Neural progenitor cell (in vitro differentiated cells): ENCODE measurements at regions not wholly inside any gene's neighbourhood (a gene's known extent, or its start where the extent isn't known, plus 50 kb on each side); places are given as distances from the start of the nearest gene placed in this dataset.

Experiments used
- CTCF ChIP-seq: fragments of 200-600 bp; sonication (generic); IDR thresholded peaks from 2 replicates; pipeline ENCODE4 v1.5.1; 2017; ENCODE audit warnings: antibody characterized with exemption, mild to moderate bottlenecking
- EZH2 ChIP-seq: fragments of 200-600 bp; sonication (generic); IDR thresholded peaks from 2 replicates; pipeline ENCODE4 v1.6.1; 2017; ENCODE audit warnings: antibody characterized with exemption, mild to moderate bottlenecking, moderate library complexity

GRCh38 chr4:160523231-160523630 lies 1420.4 kb downstream of the RAPGEF2 start:
- TF ChIP-seq EZH2 (no peak), CTCF (no peak)
